HG02678 (cell line): ENCODE measurements at regions not wholly inside any gene's neighbourhood (a gene's known extent, or its start where the extent isn't known, plus 50 kb on each side); places are given as distances from the start of the nearest gene placed in this dataset.
"Not testable (repeated sequence)": the region's sequence is repeated elsewhere in the genome, so short reads cannot be mapped to it uniquely, and the experiment has no call there.

Experiments
- ATAC-seq: cut with Tn5 transposase; IDR thresholded peaks from one replicate; pipeline ENCODE4 v1.9.1; 2021; ENCODE audit warnings: mild to moderate bottlenecking, moderate library complexity; ENCODE audit not compliant: unreplicated experiment

- ATAC-seq: no peak
Observed at GRCh38 chr7:42726066-42726785, 185.6 kb downstream of the C7orf25 start.

DNA sequence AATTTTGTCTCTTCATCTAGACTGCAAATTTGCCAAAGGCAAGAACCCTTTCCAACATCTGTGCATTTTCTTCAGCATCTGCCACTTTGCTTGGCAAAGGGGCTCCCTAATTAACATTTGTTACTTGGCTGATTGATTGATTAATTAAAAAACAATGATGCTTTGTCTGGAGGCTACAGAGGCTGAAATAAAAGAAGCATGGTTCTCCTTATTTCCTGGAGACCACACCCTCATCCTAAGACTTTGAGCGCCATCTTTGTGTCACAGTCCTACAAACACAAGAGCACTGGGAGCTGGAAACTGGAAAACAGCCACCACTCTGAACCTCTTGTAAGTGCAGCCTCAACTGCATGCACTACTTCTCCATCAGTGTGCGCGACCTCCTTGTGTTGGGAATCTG is 189.2 kb downstream of the C7orf25 start:
- no peak for ATAC-seq

GRCh38 chr7:42722198-42722597 is 189.7 kb downstream of the C7orf25 start:
- no peak for ATAC-seq

DNA sequence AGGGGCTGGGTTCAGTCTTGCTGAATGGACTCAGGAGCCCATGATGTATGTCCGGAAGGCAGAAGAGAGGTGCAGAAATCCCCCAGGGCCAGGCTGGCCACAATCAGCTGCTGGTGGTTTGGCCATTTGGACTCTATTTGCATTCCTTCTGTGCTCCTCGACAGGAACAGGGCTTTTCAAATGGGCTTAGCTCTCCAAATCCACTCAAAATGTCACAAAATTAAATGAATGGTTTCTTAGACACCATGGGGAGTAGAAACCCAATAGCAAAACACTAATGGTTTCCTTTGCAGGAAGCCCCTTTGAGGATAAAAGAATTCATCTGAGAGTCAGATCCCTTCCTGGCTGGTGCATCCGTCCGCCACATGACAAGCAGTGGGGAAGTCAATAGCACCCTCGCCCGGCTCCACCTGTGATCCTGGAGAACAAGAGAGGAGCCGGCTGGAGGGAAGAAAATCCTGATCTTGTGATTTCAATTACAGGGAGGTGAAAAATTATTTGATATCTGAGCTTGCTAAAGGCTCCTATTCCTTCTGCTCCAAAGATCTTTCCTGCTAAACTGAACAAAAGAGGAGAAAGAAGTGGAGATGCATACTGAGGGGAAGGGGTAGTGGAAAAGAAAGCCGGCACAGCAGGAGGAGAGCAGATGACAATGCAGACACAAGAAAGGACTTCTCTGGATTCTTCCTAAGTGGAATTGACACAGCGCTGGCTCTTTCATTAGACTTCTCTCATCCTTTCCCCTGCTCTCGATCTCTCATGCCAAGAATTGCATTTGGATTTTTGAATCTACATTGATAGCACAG is 190.7 kb downstream of the C7orf25 start:
- ATAC-seq: no peak

DNA sequence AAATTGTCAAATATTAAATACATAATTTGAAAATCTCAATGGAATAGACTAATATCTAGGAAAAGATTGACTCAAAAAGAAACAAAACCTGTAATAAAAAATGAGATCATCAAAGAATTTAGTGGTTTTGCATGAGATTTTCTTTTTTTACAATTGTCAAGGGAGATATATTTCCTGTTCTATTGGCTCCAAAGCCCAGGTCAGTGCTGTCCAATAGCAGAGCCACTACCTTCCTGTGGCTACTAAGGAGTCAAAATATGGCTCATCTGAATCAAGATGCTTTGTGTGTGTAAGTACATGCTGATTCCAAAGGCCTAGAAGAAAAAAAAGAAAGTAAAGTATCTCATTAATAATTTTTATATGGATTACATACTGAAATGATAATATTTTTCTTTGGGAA is 191.9 kb downstream of the C7orf25 start:
- no peak for ATAC-seq

DNA sequence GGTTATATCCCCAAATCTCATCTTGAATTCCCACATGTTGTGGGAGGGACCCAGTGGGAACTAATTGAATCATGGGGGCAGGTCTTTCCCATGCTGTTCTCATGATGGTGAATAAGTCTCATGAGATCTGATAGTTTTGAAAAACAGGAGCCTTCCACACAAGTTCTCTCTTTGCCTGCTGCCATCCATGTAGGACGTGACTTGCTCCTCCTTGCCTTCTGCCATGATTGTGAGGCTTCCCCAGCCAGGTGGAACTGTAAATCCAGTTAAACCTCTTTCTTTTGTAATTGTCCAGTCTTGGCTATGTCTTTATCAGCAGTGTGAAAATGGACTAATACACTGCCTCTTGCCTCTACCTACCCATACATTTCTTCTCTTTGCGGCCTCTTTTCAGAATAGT is 193.4 kb downstream of the C7orf25 start:
- not testable (repeated sequence) for ATAC-seq

DNA sequence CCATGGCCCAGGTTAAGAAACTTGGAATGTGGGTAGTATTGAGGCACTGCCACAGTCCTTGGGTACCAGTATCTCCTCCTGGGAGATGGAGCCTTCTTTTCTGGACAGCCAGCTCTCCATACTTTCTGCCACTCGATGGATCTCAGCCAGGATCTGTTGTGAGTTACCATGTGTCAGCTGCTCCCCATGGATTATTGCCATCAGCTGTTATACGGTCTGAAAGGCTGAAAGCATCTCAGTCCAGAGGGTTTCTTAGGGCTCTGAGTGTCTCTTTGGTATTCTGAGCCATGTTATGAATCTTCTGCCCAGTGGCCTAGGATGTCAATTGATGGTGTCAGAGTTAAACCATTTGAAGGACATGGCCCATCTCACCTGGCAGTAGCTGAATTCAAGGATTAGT is 197.5 kb downstream of the C7orf25 start:
- ATAC-seq: no peak

DNA sequence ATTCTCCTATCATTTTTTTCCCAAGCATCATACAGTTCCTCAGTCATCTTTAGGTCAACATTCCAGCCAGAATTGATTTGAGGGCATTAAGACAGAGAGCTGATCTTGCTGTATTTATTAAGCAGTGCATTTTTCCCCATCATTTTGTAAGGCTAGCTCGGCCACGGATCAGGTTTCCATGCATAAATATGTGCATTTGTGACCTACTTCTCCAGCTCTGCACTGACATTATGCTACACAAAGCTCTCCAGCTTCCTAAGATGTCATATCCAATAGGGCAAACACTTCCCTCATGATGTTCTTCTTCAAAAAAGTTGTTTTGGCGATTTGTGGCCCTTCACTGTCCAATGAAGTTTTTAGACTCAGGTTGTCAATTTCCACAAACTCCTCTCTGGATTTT is 202.6 kb downstream of the C7orf25 start:
- ATAC-seq: no peak

GRCh38 chr7:42704710-42705109 is 207.2 kb downstream of the C7orf25 start:
- ATAC-seq: no peak

DNA sequence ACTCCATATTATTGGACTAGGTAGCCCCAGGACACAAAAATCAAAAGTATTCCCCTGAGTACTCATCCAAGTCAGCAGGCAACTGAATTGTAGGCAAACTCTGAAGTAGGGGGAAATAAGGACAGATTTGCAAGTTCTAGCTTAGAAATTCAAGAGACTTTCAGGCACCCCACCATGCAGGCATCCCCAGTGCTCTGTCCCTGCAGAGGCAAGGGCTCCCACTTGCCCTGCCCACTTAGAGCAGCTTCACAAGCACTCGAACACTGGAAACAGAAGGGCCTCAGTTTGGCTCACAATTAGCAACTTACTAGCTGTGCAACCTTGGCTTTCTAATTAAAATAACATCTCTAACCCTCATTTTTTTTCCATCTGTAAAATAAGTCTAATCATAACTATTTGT is 209.2 kb downstream of the C7orf25 start:
- ATAC-seq: no peak

DNA sequence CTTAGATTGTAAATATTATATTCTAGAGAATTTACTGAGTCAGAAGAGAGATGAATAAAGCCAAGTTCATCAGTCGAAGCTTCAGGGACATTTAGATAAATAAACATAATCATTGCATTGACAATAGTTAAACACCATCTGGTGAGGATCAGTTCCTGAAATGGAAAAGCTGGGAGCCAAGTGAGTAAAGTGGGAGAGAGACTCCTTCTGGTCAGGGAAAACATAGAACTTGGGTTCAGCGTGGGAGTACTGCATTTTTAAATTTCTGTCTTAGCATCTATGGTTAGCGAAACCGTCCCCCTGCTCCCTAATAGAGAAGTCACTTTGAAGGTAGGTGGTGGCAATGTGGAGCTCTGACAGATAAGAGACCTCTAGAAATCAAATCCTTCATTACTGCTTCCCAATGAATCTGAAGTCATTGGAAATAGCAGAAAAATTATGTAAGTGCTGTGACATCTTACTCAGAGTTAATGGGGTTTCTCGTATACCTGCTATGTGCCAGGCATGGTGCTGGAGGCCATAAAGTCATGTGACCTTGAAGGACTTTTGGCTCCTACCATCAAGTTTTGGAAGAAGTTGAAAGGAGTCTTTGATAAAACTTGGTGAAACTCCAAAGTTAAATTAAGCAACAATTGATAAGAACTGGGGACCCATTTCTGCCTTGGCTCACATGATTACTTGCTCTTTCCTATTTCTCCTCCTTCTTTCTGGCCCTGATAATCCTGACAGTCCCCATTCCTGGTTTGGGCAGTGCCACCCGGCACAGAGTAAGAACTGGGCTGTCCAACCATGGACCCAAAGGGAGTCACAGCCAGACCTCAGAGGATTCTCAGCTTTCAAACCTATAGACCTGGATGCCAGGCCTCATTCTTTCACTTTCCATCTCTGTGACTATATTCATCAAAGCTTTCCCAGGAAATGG is 211.2 kb downstream of the C7orf25 start:
- ATAC-seq: no peak

DNA sequence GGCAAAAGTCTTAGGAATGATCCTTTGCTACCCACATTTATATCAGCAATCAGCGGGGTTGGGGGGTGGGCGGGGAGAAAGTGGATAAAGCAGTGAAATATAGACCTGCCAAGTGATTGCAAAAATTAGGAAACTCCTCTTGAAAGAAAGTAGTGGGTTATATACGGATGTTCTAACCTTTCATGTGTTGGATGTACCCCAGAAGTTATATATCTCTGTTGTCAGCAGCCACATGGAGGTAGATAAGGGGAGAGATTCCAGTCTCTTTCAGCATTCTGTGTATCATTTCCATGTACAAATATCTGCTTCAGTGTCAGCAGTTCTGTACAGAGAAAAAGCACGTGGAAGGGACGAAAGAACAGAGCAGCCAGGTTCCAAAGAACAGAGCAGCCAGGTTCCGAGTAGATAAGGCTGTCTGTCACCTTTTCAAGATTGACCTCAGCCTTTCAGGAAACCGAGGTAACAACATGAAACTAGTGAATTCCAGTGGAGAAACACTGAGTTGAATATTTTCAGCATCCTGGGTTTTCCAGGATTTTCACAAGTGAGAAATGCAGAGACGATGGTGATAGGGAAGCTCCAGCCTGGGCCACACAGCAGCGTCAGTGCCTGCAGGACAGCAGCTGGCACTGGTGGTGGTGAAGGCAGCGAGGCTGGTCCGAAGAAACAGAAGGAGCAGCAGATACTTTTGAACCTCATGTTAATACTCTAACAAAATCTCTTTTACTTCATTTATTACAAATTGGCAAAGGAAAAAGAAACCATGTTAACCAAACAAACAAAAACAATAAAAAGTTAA is 212.3 kb downstream of the C7orf25 start:
- no peak for ATAC-seq

DNA sequence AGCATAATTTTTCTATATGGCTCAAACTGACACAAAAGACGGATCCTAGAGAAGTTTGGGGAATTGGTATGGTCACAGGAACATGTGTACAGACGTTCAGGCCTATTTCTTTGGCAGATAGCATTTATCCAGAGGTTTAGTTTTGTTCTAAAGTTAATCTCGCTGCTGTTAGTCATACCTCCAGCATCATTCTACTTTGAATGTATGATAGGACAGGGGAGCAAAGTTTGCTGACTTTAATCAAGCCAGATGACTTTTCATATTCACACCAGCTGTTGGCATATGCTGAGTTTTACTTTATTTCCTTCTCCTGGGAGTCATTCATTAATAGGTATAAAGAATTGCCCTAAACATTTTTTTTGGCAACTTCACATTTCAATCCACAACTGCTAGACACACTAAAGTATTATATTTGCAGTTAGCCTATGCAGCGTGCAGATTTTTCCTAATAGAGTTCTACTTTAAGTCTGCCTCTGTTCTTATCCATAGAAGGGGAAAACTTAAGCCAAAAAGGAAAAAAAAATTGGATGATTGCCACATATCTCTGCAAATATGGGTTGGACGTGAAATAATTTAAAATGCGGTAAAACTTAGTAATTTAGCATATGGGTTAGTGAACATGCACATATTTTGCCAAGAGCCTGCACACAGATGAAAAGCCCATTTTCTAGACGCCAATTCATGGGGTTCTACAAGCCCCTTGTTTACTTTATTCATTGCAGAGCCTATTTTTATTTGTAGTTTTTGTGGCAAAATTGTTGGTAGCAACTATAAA is 213.1 kb downstream of the C7orf25 start:
- ATAC-seq: no peak

- ATAC-seq: no peak
Observed at GRCh38 chr7:42694894-42695507, 216.9 kb downstream of the C7orf25 start.

DNA sequence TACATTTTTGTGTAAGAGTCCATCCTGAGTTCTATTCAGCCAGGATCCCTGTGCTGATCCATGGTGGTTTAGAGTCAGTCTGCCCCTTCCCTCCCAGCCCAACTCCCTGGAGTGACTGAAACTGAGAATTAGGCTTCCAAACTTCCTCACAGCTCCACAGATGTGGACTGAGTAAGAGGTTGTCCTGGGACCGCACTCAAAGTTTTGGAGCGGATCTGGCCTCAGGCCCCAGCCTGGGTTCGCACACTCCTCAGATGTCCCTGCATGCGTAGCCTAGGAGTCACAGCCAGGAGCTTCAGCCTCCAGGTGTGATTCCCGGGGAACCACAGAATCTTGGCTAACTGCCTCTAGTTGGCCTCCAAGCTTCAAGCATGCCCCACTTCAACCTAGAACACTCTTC is 218.1 kb downstream of the C7orf25 start:
- ATAC-seq: no peak

DNA sequence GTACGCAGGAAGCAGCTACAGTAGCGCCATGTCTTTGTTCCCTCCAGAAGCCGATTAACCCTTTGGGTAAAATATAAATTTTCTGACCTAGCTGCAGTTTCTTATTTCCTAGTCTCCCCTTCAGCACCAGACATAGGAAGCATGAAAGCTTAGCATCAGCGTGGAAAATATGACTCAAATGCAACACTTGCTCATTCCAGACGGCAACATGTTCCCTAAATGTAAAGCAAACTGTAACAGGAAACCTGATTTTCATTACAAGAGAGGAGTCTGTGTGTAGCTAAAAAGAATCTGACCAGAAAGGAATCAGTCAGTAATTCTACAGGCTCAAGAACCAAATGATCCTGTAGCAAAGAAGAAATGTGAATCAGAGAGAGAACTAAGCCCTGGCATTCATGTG is 219.2 kb downstream of the C7orf25 start:
- no peak for ATAC-seq

DNA sequence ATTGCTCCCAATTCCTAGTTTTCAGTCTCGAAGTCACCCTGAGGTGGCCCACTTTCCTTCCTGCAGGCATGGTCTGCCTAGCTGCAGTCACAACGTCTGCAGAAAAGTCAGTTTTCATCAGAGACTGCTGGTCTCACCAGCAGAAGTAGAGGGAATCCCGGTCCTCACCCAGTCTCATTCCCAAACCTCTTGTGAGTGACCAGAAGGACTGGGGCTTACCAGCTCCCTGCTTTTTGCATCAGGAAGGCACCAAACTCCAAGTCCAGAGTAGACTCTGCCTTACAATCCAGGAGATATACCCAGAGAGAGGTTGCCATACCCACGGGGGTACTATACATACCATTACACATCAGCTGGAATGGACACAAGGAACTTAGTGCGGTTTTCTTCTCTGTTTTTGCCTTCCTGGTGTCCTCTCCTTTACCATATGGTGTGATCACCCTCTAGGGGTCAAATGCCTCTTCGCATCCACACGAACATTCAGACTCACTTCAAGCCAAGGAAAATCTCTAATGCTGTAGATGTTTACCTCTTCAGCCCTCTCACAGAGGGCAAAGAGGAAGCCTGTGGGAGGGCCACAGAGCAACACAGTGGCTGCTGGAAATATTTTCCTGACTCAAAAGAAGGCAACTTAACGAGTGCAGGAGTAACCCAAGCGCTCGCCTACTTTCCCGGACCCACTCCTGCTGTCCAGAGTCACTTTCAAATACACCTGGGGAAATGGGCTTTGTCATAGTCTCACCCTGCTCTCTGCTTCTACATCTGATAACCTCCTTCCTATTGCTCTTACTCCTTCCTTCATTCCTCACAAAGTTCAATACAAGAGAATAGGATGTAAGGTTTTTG is 220.9 kb downstream of the C7orf25 start:
- no peak for ATAC-seq

GRCh38 chr7:42689626-42690025 is 222.2 kb downstream of the C7orf25 start:
- no peak for ATAC-seq

DNA sequence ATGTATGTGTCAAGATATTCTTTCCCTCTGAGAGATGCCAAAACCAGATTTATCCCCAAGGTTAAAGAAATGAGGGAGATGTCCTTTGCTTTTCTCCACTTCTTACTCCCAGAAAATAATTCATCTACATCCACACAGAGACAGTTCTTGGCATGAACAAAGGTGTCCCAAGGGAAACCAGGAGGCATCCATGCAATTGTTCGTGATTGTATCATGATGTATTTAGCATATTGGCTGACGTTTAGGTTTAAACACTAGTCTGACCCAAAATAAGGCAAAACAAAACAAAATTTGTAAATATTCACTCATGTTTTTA is 223.9 kb downstream of the C7orf25 start:
- ATAC-seq: no peak
